Renal cortical epithelial cell (primary cell): ENCODE measurements at regions not wholly inside any gene's neighbourhood (a gene's known extent, or its start where the extent isn't known, plus 50 kb on each side); places are given as distances from the start of the nearest gene placed in this dataset.
"Not testable (repeated sequence)": the region's sequence is repeated elsewhere in the genome, so short reads cannot be mapped to it uniquely, and the experiment has no call there.

ENCODE experiments used
- DNase-seq: peaks from one replicate; pipeline ENCODE4 v3.0.0-alpha.2; 2011; ENCODE audit warnings: low read depth

GRCh38 chr6:125354649-125355048, 52.9 kb upstream of the HDDC2 start:
- DNase-seq = no peak

- no peak for DNase-seq
Observed at GRCh38 chr6:125356884-125357283, 55.1 kb upstream of the HDDC2 start.

DNA sequence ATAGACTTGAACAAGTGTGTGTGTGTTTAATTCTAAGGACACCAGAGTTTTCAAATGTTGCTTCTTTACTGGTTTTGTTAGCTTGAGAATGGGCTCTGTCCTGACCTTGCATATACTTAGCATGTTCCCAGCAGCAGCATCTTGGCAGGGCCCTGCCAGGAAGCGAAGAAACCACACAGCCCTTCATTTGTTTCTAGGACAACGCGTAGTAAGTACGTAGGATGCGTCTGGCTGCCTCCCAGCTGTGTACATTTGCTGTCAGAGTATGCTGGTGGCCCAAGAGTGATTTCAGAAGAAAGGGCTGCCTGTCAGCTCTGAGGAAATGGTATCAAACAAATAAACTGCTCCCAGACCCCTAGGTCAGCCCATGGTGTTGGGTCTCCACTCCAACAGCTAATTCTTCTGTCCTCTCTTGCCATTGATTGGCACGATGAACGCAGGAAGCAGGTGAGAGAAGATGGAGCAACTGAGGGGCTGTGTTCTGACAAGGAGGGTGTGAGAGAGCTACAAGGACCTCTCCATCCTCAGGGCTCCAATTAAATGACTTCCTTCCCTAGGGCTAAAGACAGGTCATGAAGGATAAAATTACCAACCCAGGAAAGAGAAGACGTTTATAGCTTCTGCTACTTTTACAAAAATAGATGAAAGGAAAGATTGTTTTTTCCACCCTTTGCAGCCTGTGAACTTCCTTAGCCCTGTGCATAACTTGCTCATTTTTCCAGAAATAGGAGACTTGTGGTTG, 55.9 kb upstream of the HDDC2 start:
- DNase-seq = no peak

DNA sequence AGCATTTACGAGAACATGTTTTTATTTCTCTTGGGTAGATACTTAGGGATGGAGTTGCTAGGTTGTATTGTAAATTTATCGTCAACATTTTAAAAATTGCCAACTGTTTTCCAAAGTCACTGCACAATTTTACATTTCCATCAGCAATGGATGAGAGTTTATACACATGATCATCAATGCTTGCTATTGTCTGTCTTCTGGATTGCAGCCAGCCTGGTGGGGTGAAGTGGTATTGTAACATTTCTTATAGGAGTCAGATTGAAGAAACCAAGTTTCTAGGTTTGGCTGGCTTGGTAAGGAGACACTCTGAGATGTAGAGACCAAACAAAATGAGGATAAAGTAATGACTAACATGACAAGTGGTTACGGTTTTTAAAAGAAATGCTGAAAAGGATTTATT, 57.1 kb upstream of the HDDC2 start:
- DNase-seq = peak; percentile 25

GRCh38 chr6:125361868-125362267, 60.1 kb upstream of the HDDC2 start:
- DNase-seq = no peak

DNA sequence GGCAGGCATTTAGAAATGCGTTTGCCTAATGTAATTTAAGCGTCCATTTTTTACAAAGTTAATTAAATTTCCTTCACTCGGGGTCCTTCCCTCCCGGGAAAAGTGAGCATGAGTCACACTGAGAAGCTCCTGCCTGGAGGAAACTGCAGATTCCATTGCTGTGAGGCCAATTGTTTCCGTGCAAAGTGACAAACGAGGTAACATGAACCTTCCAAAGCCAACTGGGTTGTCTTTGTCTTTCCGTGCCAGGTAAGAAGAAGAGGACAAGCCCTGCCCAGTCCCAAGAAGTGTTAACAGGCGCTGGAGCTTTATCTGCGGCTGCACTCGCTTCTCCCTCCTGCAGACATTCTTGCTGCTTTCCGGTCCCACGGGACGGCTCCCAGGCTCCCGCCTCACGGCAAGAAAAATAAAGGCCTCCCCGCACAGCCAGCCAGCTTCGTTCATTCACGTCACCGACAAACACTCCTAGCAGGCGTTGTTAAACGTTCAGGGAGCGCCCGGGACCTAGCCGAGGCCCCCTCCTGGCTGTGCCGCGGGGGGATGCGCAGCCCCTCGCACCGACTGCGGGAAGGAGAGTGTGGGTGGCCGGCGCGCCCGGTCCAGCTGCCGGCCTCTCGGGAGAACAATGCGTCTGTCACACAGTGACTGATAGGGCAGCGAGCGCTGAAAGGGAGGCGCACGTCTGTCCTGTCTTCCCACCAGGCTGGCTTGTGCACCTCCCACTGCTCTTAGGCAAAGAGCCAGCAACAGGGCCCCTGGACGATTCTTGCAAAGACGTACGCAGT, 61.5 kb upstream of the HDDC2 start:
- DNase-seq = peak; percentile 64

- no peak for DNase-seq
Observed at GRCh38 chr6:125363824-125364165, 62.0 kb upstream of the HDDC2 start.

DNA sequence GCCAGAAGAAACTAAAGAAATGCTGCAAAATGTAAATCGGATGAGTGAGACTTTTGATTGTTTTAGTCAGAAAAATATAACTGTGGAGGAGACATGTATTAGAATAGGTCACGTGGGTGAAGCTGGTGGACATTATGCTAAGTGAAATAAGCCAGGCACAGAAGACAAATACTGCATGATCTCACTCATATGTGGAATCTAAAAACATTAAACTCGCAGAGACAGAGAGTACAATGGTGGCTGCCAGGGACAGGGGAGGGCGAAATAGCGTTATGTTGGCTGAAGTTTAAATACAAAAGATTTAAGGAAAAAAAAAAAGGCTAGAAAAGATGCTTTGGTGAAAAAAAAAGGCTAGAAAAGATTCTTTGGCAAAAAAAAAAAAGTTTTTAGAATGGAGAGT, 63.5 kb upstream of the HDDC2 start:
- no peak for DNase-seq

- DNase-seq = no peak
Observed at GRCh38 chr6:125367036-125367782, 65.4 kb upstream of the HDDC2 start.

GRCh38 chr6:125370343-125370742, 68.6 kb upstream of the HDDC2 start:
- no peak for DNase-seq

GRCh38 chr6:125375013-125375412, 73.2 kb upstream of the HDDC2 start:
- DNase-seq = no peak

- DNase-seq = peak; percentile 33
Observed at GRCh38 chr6:125375821-125376220, 74.1 kb upstream of the HDDC2 start.

- DNase-seq = no peak
Observed at GRCh38 chr6:125377621-125378020, 75.9 kb upstream of the HDDC2 start.

GRCh38 chr6:125379174-125379573, 77.4 kb upstream of the HDDC2 start:
- no peak for DNase-seq

DNA sequence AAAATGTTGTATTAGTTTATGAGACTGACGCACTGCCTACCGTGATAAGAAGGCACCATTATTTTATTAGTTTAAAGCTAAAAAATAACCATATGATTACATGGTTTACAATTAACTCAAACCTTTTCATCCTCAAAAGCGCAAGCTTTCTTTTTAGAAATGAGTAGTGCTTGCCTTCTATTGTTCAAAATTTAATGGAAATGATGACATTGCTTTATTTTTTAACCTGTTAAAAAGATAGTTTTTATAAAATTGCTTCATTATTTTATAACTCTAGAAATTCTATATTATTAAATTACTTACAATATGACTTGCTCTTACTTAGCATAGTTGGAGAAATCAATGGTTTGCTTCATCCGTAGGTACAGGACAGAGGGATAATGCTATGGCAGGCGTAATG, 78.7 kb upstream of the HDDC2 start:
- no peak for DNase-seq

- not testable (repeated sequence) for DNase-seq
Observed at GRCh38 chr6:125386337-125386736, 84.6 kb upstream of the HDDC2 start.

DNA sequence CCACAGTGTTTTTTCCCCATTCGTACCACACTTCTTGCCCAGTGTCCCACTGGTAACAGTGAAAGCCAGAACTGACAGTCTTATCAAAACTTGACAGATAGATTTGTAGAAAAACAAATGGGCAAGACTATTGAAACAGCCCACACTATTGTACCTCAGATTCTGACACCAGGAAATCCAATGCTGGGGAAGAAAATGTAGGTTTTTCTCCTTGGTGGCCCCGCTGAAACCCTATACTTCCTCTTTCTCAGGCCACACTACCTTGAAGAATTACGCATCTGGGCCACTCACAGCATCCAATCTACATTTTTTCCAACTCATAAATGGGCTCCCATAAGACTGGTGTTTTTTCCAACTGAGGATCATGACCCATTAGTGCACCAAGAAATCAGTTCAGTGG, 90.9 kb upstream of the HDDC2 start:
- DNase-seq = no peak

DNA sequence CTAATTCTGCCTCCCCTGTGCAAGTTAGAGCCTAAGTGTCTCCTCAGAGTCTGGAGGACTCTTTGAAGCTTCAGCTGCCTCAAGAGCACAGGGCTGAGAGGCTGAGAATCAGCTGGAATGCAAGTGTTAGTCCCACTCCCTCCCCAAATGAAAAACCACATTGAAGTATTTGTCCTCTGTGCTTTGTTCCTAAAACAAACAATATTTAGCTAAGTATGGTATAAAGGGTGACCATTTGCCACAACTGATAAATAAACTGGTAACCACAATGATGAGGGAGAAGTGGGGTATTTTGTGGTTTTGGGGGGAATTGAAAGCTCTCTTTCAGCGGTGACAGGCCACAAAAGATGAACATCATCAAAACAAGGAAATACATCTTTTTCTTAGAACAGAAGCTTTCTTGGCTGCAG, 91.7 kb upstream of the HDDC2 start:
- no peak for DNase-seq

DNA sequence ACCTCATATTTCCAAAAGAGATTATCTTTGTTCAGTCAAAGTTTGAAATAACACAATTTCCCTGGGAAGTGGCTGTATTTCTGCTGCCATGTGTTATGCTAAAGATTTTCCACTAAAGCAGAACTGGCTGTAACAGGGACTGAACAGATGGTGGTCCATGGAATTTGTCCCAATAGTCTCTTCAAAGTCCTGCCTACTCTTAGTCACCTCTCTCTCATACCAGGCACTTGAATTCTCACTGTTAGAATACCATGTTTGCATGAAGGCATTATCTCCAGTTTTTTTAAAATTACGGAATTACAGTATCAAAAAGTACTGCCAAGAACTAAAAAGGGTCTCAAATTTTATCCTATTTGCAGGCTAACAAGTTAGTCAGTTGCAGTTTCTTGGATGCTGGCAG, 105.0 kb upstream of the HDDC2 start:
- DNase-seq = no peak

GRCh38 chr6:125414507-125414906, 112.7 kb upstream of the HDDC2 start:
- DNase-seq = no peak

GRCh38 chr6:125415913-125416312, 114.1 kb upstream of the HDDC2 start:
- DNase-seq = no peak

DNA sequence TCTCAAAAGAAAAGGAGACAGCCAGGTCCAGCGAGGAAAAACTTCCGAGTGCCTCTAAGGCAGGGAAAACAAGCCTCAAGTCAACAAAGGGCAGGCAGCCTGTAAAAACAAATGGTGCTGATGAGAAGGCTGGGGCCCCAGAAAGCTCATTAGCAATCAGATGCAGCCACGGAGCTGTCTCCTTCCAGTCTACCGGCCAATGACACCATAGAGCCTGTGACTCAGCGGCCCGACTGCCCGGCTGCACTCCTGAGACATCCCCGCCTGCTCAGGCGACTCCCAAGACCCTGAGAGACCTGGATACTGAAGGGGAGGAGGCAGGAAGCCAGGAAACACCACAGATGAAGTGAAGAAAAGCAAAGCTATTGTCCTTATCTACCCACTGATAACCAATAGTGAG, 120.1 kb upstream of the HDDC2 start:
- peak; percentile 29 for DNase-seq

DNA sequence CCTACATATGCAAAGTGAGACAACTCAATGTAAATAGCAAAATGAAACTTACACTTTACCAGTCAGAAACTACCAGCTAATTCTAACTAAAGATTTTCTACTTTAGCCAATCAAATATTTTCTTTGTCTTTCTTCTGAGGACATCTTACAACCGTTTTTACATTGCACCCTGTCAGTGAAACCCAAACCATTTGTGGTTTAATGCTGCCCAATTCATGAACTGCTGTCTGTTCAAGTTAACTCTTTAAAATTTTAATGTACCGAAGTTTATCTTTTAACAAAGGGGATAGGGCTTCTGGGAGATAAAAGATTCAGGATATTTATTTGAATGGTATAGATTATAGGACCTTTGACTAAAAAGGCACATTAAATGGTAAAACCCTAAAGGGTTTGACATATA, 121.3 kb upstream of the HDDC2 start:
- no peak for DNase-seq
